KBM-7 (cell line): ENCODE measurements at regions not wholly inside any gene's neighbourhood (a gene's known extent, or its start where the extent isn't known, plus 50 kb on each side); places are given as distances from the start of the nearest gene placed in this dataset.

Source experiments
- DNase-seq: peaks from one replicate; pipeline ENCODE4 v3.0.0-alpha.2; 2015
- in situ Hi-C: fragments of 300-500 bp; cut with MboI; formaldehyde crosslinking; loops from 2 replicates; pipeline ENCODE4 v1.14.3; 2020; ENCODE audit warnings: low sequenced_read_pairs, low pct_unique_long_range_greater_than_20kb, mixed read lengths

DNA sequence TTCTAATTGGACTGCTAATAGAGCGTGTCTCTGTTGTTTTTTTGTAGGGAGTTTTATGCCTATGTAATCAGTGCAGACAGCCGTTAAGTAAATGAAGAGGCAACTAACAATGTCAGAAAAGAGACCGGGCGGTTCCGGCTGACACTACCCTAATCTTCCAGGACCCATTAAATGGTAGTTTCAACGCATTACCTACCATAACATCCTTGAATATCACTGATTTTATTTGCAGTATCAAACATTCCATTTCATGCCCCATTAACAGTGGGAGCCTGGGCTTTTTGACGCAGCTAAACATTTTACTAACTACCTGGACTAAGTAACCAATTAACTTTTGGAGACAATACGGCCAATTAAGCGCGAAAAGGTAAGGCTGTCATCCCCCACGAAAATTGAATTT, 832.9 kb upstream of the NR2F2 start:
- DNase-seq, result no peak
- in situ Hi-C loops, result no loop called here

- in situ Hi-C loops, result no loop called here
- no peak for DNase-seq
Measured at GRCh38 chr15:95498961-95499360, 831.5 kb upstream of the NR2F2 start.

GRCh38 chr15:95499397-95499796, 831.1 kb upstream of the NR2F2 start:
- in situ Hi-C loops, result no loop called here
- no peak for DNase-seq

GRCh38 chr15:95501865-95502264, 828.6 kb upstream of the NR2F2 start:
- DNase-seq, result no peak
- in situ Hi-C loops, result no loop called here

DNA sequence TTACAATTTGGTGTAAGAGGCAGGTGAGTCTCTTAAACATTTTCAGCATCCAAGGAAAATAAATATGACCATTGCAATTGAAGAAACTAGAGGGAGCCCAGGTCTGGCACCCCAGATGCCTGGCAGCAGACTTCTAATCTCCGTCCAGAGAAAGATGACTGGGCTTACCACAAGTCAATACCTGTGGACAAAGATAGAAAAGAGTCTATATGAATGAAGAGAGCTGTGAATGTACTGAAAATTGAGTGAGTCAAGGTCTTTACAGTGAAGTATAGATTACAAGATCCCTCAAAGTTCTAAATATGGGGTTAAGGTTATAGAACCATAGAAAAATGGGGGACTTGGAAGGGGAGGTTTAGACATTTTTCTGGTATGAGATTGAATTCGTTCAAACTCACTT, 827.4 kb upstream of the NR2F2 start:
- in situ Hi-C loops, result no loop called here
- DNase-seq, result no peak

DNA sequence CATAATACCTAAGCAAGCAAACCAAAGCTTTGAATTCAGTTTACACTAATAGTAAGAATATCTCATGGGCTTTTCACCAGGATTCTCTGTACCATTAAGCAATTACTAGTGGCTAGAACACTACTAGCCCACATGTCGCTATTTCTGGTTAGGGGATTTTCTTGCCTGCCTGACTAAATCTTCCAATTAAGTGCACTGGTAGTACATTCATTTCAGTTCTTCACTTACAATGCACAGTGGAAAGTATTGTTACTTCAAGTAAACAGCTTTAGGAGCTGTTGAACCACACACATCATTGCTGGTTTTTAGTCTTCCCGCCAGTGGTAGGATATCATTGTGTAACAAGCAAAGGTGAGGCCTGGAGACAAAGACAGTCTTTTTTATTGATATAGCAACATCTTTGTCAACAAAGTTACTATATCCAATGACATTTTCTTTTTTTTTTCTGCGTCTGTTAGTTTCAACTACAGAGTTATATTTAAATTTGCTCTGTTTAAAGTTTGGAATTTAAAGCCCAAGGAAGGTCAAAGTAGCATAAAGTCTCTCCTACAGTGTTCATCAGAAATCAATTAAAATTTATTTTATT, 826.8 kb upstream of the NR2F2 start:
- in situ Hi-C loops, result no loop called here
- no peak for DNase-seq

DNA sequence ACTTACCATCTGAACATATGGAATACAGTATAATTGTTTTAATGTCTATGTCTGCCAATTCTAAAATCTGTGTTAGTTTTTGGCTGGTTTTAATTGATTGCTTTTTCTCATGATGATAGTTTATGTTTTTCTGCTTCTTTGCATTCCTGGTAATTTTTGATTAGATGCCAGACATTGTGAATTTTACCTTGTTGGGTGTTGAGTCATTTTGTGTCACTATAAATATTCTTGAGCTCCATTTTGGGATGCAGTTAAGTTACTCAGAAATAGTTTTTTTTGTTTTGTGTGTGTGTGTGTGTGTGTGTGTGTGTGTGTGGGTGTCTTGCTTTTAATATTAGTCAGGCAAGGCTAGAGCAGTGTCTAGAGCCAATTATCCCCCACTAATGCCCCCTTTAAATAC, 818.8 kb upstream of the NR2F2 start:
- in situ Hi-C loops, result no loop called here
- no peak for DNase-seq

- DNase-seq, result no peak
- in situ Hi-C loops, result no loop called here
Measured at GRCh38 chr15:95512906-95513305, 817.6 kb upstream of the NR2F2 start.

GRCh38 chr15:95519887-95520286, 810.6 kb upstream of the NR2F2 start:
- no peak for DNase-seq
- in situ Hi-C loops, result no loop called here

DNA sequence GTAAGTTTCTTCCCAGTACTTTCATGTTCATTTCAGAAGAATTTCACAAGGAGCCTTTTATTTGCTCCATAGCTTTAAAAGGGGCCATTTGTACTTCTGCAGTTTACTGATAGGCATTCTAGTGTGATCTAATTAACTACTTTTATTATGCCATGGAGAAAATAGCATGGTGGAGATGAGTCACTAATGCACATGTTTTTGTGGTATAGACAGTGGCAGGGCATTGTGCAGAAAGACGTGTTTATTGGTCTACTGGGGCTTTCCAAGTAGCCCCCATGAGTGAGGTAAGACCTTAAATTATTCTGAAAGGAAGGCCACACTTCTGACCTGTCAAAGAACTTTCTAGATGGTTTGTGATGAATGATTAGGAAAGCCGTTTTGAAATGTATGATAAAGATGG, 810.0 kb upstream of the NR2F2 start:
- in situ Hi-C loops, result no loop called here
- DNase-seq, result no peak

DNA sequence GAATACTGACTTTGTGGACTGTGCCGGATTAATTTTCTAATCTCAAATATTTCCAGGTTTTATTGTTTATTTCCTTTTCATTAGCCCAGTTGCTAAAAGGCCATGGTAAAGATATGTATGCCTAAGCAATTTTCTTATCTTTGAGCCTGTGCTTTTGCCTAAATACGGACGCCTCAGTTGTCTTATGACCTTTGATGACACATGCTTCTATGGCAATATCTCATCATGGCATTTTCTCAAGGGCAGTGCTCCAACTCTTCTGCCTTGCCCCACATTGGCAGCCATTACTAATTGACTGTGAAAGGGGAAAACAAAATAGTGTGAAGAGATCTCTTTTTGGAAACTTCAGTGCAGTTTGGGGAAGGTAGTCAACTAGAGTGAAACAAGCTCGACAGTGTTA, 809.6 kb upstream of the NR2F2 start:
- DNase-seq, result no peak
- in situ Hi-C loops, result no loop called here

DNA sequence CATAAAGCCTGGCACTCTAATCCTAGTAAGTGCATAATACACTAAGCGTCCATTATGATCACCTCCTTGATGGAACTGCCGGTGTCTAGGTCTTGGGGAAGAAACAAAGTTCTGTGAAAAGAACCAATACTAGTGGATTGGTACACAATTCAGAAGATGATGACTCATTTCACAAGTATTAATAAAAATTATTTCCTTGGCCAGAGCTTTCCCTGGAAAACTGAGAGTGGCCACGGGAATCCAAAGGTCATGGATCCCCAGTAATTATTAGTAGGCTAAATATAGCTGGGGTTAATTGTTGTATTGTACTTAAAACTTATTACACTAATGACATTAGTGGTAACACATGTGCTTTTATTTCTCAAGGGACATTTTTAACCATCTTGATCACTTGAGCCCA, 808.0 kb upstream of the NR2F2 start:
- DNase-seq, result no peak
- in situ Hi-C loops, result no loop called here

DNA sequence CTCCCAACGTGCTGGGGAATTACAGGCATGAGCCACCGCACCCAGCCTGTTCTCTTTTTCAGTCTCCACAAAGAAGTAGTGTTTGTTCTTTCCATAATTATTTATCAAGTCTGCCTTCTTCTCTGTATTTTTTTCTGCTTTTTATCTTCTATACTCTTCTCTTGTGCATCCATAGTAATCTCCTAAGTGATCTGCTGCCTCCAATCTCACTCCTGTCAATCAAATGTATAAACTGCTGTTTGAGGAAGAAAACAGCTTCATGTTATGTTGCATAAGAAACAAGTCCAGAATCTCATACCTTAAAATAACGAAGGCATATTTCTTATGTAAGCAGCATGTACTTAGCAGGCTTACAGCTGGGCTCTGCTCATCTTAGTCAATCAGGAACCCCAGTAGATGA, 801.6 kb upstream of the NR2F2 start:
- no peak for DNase-seq
- in situ Hi-C loops, result no loop called here

GRCh38 chr15:95536638-95537037, 793.9 kb upstream of the NR2F2 start:
- in situ Hi-C loops, result no loop called here
- DNase-seq, result no peak

GRCh38 chr15:95538693-95539092, 791.8 kb upstream of the NR2F2 start:
- in situ Hi-C loops, result no loop called here
- no peak for DNase-seq

GRCh38 chr15:95541301-95541700, 789.2 kb upstream of the NR2F2 start:
- DNase-seq, result no peak
- in situ Hi-C loops, result no loop called here

GRCh38 chr15:95549168-95549738, 781.2 kb upstream of the NR2F2 start:
- in situ Hi-C loops, result no loop called here
- no peak for DNase-seq

- no peak for DNase-seq
- in situ Hi-C loops, result no loop called here
Measured at GRCh38 chr15:95550702-95551101, 779.8 kb upstream of the NR2F2 start.

DNA sequence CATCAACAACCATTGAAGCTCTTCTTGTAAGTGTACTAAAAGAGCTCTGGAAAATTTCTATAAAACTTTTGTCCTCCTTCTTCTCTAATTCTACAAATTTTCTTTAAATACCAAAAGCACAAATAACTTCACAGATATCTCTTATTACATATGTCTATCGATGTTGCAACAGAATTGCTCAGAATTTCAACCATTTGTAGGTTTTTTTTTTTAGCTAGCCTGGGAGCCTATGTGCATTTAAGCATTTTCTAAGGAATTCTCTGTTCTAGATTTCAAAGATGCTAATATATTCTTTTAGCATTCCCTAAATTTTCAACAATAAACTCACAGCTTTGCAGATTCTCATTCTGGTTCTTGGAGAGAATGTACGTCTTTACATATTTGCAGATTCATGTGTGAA, 774.3 kb upstream of the NR2F2 start:
- no peak for DNase-seq
- in situ Hi-C loops, result no loop called here

DNA sequence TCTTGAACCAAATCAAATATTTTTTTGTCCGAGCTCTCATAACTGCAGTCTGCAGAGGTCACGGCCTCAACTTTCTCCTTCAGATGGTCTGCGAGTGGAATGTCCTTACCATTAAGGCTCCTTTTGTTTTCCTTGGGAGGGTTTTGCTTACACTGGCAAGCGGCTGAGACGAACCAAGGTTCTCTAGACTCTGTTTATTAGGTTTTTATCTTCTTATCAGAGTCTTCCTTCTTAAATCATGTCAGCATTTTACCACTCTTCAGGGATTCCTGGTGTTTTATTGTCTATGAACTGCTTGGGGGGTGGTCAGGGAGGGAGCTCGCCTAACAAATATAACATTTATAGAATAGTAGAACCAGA, 773.7 kb upstream of the NR2F2 start:
- in situ Hi-C loops, result no loop called here
- DNase-seq, result no peak

DNA sequence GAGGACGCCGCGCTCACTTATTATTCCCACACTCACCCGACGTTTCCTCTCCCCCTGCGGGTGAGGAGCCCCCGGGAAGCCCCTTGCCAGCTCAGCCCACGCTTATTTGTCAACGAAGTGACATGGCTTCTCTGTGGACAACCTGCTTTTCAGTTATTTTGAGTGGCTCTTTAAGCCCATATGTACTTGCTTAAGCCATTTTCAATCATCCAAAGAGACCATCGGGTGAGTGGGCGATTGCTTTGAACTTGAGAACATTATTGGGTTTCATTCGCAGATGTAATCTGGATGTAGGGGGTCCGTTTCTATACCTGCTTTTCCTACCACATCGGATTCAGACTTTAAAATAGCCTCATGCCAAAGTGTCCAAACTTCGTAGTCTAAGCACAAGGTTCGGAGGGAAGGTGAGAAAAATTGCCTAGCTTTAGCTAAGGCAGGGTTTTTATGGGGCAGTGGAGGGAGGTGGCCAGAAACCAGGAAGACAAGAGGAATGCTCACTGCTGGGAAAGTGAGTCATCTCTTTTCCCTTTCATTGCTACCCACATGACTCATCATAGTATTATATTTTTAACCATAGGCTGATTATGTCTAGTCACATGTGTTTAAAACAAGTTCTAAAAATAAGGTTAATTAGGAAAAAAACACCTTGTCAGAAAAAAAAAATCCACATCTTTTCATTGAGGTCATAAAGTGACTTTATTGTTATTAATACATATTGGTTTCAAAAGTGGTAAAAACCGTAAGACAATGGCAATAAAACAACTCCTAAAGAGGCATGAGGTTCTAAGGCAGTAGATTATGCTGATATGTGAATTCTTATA, 773.1 kb upstream of the NR2F2 start:
- no peak for DNase-seq
- in situ Hi-C loops, result no loop called here
